Parathyroid adenoma (tissue), 2 donors: ENCODE measurements at regions not wholly inside any gene's neighbourhood (a gene's known extent, or its start where the extent isn't known, plus 50 kb on each side); places are given as distances from the start of the nearest gene placed in this dataset.

Source experiments
- H2AFZ ChIP-seq: fragments of 300-600 bp; sonication (generic); one replicate; pipeline ENCODE4 v1.7.0; 2017; ENCODE audit warnings: antibody characterized with exemption, mild to moderate bottlenecking
- H3K27ac ChIP-seq: fragments of 300-600 bp; sonication (generic); one replicate; pipeline ENCODE4 v1.7.0; 2017
- H3K27me3 ChIP-seq: fragments of 300-600 bp; sonication (generic); one replicate; pipeline ENCODE4 v1.7.0; 2017; ENCODE audit warnings: low read length; ENCODE audit not compliant: control insufficient read depth, insufficient read depth
- H3K36me3 ChIP-seq: fragments of 300-600 bp; sonication (generic); one replicate; pipeline ENCODE4 v1.7.0; 2017; ENCODE audit warnings: low read length; ENCODE audit not compliant: control insufficient read depth, insufficient read depth
- H3K4me1 ChIP-seq: fragments of 300-600 bp; sonication (generic); one replicate; pipeline ENCODE4 v1.7.0; 2017; ENCODE audit warnings: control low read depth
- H3K4me2 ChIP-seq: fragments of 300-600 bp; sonication (generic); one replicate; pipeline ENCODE4 v1.7.0; 2017; ENCODE audit warnings: low read length
- H3K4me3 ChIP-seq: fragments of 300-600 bp; sonication (generic); one replicate; pipeline ENCODE4 v1.7.0; 2017; ENCODE audit warnings: low read depth, low read length
- H3K79me2 ChIP-seq: fragments of 300-600 bp; sonication (generic); one replicate; pipeline ENCODE4 v1.7.0; 2017; ENCODE audit warnings: control low read depth
- H3K9ac ChIP-seq: fragments of 300-600 bp; sonication (generic); one replicate; pipeline ENCODE4 v1.7.0; 2017; ENCODE audit warnings: mild to moderate bottlenecking
- H3K9me3 ChIP-seq: fragments of 300-600 bp; sonication (generic); one replicate; pipeline ENCODE4 v1.7.0; 2017; ENCODE audit warnings: low read length; ENCODE audit not compliant: control insufficient read depth
- CTCF ChIP-seq: fragments of 300-600 bp; sonication (generic); IDR thresholded peaks from one replicate; pipeline ENCODE4 v1.7.0; 2017; ENCODE audit warnings: antibody characterized with exemption, mild to moderate bottlenecking
- donor health status: primary hyperparathyroidism.

- H3K4me2 ChIP-seq: no peak overlapping the region
- H3K27ac ChIP-seq: no peak overlapping the region
- H3K79me2 ChIP-seq: no peaks in the 10 kb centered on the region
- H3K4me3 ChIP-seq: no peak overlapping the region
- no peak overlapping the region for H2AFZ ChIP-seq
- TF ChIP-seq CTCF: no peak
- no peaks in the 10 kb centered on the region for H3K9me3 ChIP-seq
- no peak overlapping the region for H3K9ac ChIP-seq
- no peaks in the 10 kb centered on the region for H3K27me3 ChIP-seq
- H3K36me3 ChIP-seq: no peaks in the 10 kb centered on the region
- H3K4me1 ChIP-seq: no peaks in the 10 kb centered on the region
Measured at GRCh38 chr19:31570718-31571117, 221.5 kb upstream of the TSHZ3 start.

- H3K4me2 ChIP-seq: no peak overlapping the region
- H3K27ac ChIP-seq: no peak overlapping the region
- H3K9me3 ChIP-seq: no peaks in the 10 kb centered on the region
- no peaks in the 10 kb centered on the region for H3K36me3 ChIP-seq
- H2AFZ ChIP-seq: no peak overlapping the region
- no peaks in the 10 kb centered on the region for H3K27me3 ChIP-seq
- H3K9ac ChIP-seq: no peak overlapping the region
- TF ChIP-seq CTCF: no peak
- no peaks in the 10 kb centered on the region for H3K79me2 ChIP-seq
- H3K4me1 ChIP-seq: no peaks in the 10 kb centered on the region
- H3K4me3 ChIP-seq: no peak overlapping the region
Measured at GRCh38 chr19:31572102-31572975, 223.1 kb upstream of the TSHZ3 start.

GRCh38 chr19:31572976-31573298 lies 223.7 kb upstream of the TSHZ3 start:
- Histone ChIP-seq H3K4me1 (no peaks in the 10 kb centered on the region), H3K79me2 (no peaks in the 10 kb centered on the region), H2AFZ (no peak overlapping the region), H3K27me3 (no peaks in the 10 kb centered on the region), H3K9ac (no peak overlapping the region), H3K9me3 (no peaks in the 10 kb centered on the region), H3K4me2 (no peak overlapping the region), H3K4me3 (no peak overlapping the region), H3K27ac (no peak overlapping the region), H3K36me3 (no peaks in the 10 kb centered on the region)
- no peak for TF ChIP-seq CTCF

- Histone ChIP-seq H3K27ac (no peak overlapping the region), H3K4me1 (no peaks in the 10 kb centered on the region), H3K9me3 (no peaks in the 10 kb centered on the region), H3K4me2 (no peak overlapping the region), H3K36me3 (no peaks in the 10 kb centered on the region), H2AFZ (no peak overlapping the region), H3K79me2 (no peaks in the 10 kb centered on the region), H3K4me3 (no peak overlapping the region), H3K27me3 (no peaks in the 10 kb centered on the region), H3K9ac (no peak overlapping the region)
- TF ChIP-seq CTCF: no peak
Measured at GRCh38 chr19:31574251-31574973, 225.2 kb upstream of the TSHZ3 start.
